Neural cell (in vitro differentiated cells): ENCODE measurements at regions not wholly inside any gene's neighbourhood (a gene's known extent, or its start where the extent isn't known, plus 50 kb on each side); places are given as distances from the start of the nearest gene placed in this dataset.

Experiments
- H2AFZ ChIP-seq: fragments of 200-600, 300-800 bp; sonication (generic), shearing (Covaris generic); 2 replicates; pipeline ENCODE4 v1.6.0; 2014; ENCODE audit warnings: low read depth, mild to moderate bottlenecking, antibody characterized with exemption, low read length, moderate library complexity
- H3F3A ChIP-seq: fragments of 200-600 bp; shearing (Covaris generic); 2 replicates; pipeline ENCODE4 v1.6.1; 2016; ENCODE audit warnings: mild to moderate bottlenecking, moderate library complexity, mixed read lengths, antibody characterized with exemption, low read length; ENCODE audit not compliant: insufficient read depth, poor library complexity, severe bottlenecking
- H3K27ac ChIP-seq: fragments of 200-600, 300-800 bp; sonication (generic), shearing (Covaris generic); 2 replicates; pipeline ENCODE4 v1.5.1; 2014; ENCODE audit warnings: mild to moderate bottlenecking, low read length, moderate library complexity
- H3K27me3 ChIP-seq: fragments of 300-800, 200-600 bp; sonication (generic), shearing (Covaris generic); 2 replicates; pipeline ENCODE4 v1.6.0; 2014; ENCODE audit warnings: mild to moderate bottlenecking, low read depth, low read length, moderate library complexity; ENCODE audit not compliant: insufficient read depth
- H3K36me3 ChIP-seq: fragments of 300-800, 200-600 bp; sonication (generic), shearing (Covaris generic); 2 replicates; pipeline ENCODE4 v1.5.1; 2014; ENCODE audit warnings: mild to moderate bottlenecking, antibody characterized with exemption, low read length, moderate library complexity; ENCODE audit not compliant: insufficient read depth
- H3K4me2 ChIP-seq: fragments of 300-800, 200-600 bp; sonication (generic), shearing (Covaris generic); 2 replicates; pipeline ENCODE4 v1.6.0; 2014; ENCODE audit warnings: mild to moderate bottlenecking, low read length
- H3K4me3 ChIP-seq: fragments of 300-800, 200-600 bp; sonication (generic), shearing (Covaris generic); 2 replicates; pipeline ENCODE4 v1.5.1; 2014; ENCODE audit warnings: mild to moderate bottlenecking, low read length, moderate library complexity
- H3K79me2 ChIP-seq: fragments of 200-600 bp; shearing (Covaris generic); replicated peaks from 2 replicates; pipeline ENCODE4 v1.6.0; 2014; ENCODE audit warnings: mild to moderate bottlenecking, low read length, moderate library complexity; ENCODE audit not compliant: insufficient read depth
- H3K9ac ChIP-seq: fragments of 300-800, 200-600 bp; sonication (generic), shearing (Covaris generic); 2 replicates; pipeline ENCODE4 v1.6.1; 2016; ENCODE audit warnings: mild to moderate bottlenecking, low read length, mixed read lengths
- H3K9me2 ChIP-seq: fragments of 200-600 bp; shearing (Covaris generic); 2 replicates; pipeline ENCODE4 v1.6.1; 2016; ENCODE audit warnings: mild to moderate bottlenecking, low read length, mixed read lengths; ENCODE audit not compliant: insufficient read depth
- H3K9me3 ChIP-seq: fragments of 200-600, 300-800 bp; sonication (generic), shearing (Covaris generic); 2 replicates; pipeline ENCODE4 v1.6.1; 2016; ENCODE audit warnings: mild to moderate bottlenecking, mixed run types, low read length, moderate library complexity, mixed read lengths
- H4K20me1 ChIP-seq: fragments of 200-600 bp; shearing (Covaris generic); 2 replicates; pipeline ENCODE4 v1.6.1; 2016; ENCODE audit warnings: mild to moderate bottlenecking, mixed run types; ENCODE audit not compliant: insufficient read depth
- CTCF ChIP-seq: fragments of 450-650 bp; IDR thresholded peaks from 2 replicates; pipeline ENCODE4 v1.5.1; 2014; ENCODE audit warnings: antibody characterized with exemption, mild to moderate bottlenecking, moderate library complexity; ENCODE audit not compliant: poor library complexity, severe bottlenecking
- EZH2 ChIP-seq: fragments of 200-600, 300-800 bp; shearing (Covaris generic), sonication (generic); IDR thresholded peaks from 2 replicates; pipeline ENCODE4 v1.6.1; 2014; ENCODE audit warnings: antibody characterized with exemption, low read length, borderline replicate concordance, mild to moderate bottlenecking; ENCODE audit not compliant: insufficient read depth, poor library complexity, severe bottlenecking
- MXI1 ChIP-seq: fragments of 450-650 bp; conservative IDR thresholded peaks from 2 replicates; pipeline ENCODE4 v1.6.1; 2014; ENCODE audit warnings: antibody characterized with exemption, mild to moderate bottlenecking; ENCODE audit not compliant: poor library complexity, severe bottlenecking
- POLR2AphosphoS5 ChIP-seq: IDR thresholded peaks from 2 replicates; pipeline ENCODE4 v1.6.1; 2012
- RAD21 ChIP-seq: fragments of 450-650 bp; conservative IDR thresholded peaks from 2 replicates; pipeline ENCODE4 v1.6.1; 2014; ENCODE audit warnings: antibody characterized with exemption, mild to moderate bottlenecking, moderate library complexity
- REST ChIP-seq: IDR thresholded peaks from 2 replicates; pipeline ENCODE4 v1.6.1; 2012; ENCODE audit warnings: borderline replicate concordance
- SMC3 ChIP-seq: fragments of 450-650 bp; conservative IDR thresholded peaks from 2 replicates; pipeline ENCODE4 v1.6.1; 2014; ENCODE audit warnings: antibody characterized with exemption, mild to moderate bottlenecking, moderate library complexity; ENCODE audit not compliant: poor library complexity
- TAF1 ChIP-seq: IDR thresholded peaks from 2 replicates; pipeline ENCODE4 v1.6.1; 2012; ENCODE audit warnings: low read depth

DNA sequence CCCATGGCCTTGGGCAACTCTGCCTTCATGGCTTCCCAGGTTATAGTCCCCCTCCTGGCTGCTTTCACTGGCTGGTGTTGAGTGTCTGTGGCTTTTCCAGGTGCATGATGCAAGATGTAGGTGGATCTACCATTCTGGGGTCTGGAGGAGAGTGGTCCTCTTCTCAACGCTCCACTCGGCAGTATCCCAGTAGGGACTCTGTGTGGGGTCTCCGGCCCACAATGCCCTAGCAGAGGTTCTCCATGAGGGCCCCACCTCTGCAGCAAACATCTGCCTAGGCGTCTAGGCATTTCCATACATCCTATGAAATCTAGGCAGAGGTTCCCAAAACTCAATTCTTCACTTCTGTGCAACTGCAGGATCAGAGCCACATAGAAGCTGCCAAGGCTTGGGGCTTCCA lies 763.4 kb upstream of the EPHA5 start:
- Histone ChIP-seq H3K27me3 (no peaks in the 10 kb centered on the region), H2AFZ (no peak overlapping the region), H3K79me2 (no peaks in the 10 kb centered on the region), H4K20me1 (no peaks in the 10 kb centered on the region), H3K36me3 (no peaks in the 10 kb centered on the region), H3K4me3 (no peak overlapping the region), H3K4me2 (no peak overlapping the region), H3K9ac (no peak overlapping the region), H3K9me2 (no peaks in the 10 kb centered on the region), H3K9me3 (no peaks in the 10 kb centered on the region), H3F3A (no peaks in the 10 kb centered on the region), H3K27ac (no peak overlapping the region)
- TF ChIP-seq REST (no peak), TAF1 (no peak), RAD21 (no peak)

DNA sequence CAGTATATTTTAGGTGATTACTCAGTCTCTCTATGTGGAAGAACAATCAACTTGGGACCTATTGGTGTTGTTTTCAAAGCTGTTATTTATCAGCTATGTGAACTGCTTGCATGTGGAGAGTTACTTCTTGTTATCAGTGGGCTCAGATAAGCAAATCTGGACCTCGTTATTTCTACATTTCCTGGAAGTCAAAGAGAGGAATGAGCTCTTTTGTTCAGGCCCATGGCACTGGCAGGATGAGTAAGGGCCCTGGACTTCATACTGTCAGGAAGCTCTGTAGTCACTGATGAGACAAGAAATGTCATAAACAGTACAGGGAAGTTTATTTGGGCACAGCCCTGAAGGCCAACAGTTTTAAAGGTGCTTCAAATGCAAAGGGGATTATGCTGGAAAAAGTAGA lies 760.6 kb upstream of the EPHA5 start:
- Histone ChIP-seq H3K79me2 (no peaks in the 10 kb centered on the region), H4K20me1 (no peaks in the 10 kb centered on the region), H3K9me3 (no peaks in the 10 kb centered on the region), H3K27ac (no peak overlapping the region), H3K9ac (no peak overlapping the region), H3K4me3 (no peak overlapping the region), H3K4me2 (no peak overlapping the region), H3K36me3 (no peaks in the 10 kb centered on the region), H3K27me3 (no peaks in the 10 kb centered on the region), H3F3A (no peaks in the 10 kb centered on the region), H2AFZ (no peak overlapping the region), H3K9me2 (no peaks in the 10 kb centered on the region)
- TF ChIP-seq CTCF (no peak), EZH2 (no peak), MXI1 (no peak), TAF1 (no peak), SMC3 (no peak)

DNA sequence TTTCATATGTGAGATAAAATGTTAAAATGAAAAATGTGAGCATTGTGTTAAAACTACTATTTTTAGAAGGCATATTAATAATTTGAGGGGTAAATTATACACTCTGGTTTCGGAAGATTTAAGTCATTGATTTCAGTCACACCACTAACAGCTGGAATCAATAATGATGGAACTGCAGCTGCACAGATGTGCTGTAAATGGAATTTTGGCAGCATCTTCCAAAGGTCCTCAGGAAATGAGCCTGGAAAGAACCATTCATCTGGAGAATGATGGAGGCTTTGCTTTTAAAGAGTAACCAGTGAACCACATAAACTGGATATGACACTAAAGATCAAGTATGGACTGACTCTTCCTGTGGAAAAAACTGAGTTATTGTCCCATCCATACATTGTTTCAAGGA lies 759.0 kb upstream of the EPHA5 start:
- Histone ChIP-seq H3K4me2 (no peak overlapping the region), H3K79me2 (no peaks in the 10 kb centered on the region), H3K27me3 (no peaks in the 10 kb centered on the region), H3F3A (no peaks in the 10 kb centered on the region), H3K9ac (no peak overlapping the region), H3K4me3 (no peak overlapping the region), H3K36me3 (no peaks in the 10 kb centered on the region), H2AFZ (no peak overlapping the region), H3K9me3 (no peaks in the 10 kb centered on the region), H4K20me1 (no peaks in the 10 kb centered on the region), H3K9me2 (no peaks in the 10 kb centered on the region), H3K27ac (no peak overlapping the region)
- no peak for TF ChIP-seq EZH2
- no peak for TF ChIP-seq RAD21
- TF ChIP-seq POLR2AphosphoS5: no peak
- no peak for TF ChIP-seq REST
